ENCODE measurements at regions not wholly inside any gene's neighbourhood (a gene's known extent, or its start where the extent isn't known, plus 50 kb on each side); places are given as distances from the start of the nearest gene placed in this dataset.

DNA sequence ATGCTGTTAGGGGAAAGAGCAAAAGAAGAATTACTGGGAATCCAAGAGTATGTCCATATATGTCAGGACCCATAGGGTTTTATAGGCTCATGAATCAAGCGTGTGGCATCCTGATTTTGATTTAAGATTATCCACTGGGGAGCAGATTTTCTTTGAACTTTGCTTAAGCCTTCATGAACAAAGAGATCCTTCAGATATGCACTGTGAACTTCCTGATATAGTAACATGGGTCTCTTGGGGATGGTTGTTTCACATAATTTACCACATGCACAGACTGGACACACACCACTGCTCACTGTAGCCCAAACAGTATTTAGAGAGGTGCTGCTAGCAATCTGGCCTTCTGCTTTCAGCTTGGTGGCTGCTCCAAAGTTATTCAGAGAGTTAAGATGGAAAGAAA lies 200.9 kb upstream of the ZPLD1 start:
- DNase-seq (ENCODE audit: low read depth): no peak

GRCh38 chr3:102235679-102236078 lies 199.1 kb upstream of the ZPLD1 start:
- DNase-seq (ENCODE audit: low read depth): peak; percentile 22

GRCh38 chr3:102237181-102237580 lies 197.6 kb upstream of the ZPLD1 start:
- DNase-seq (ENCODE audit: low read depth): no peak

DNA sequence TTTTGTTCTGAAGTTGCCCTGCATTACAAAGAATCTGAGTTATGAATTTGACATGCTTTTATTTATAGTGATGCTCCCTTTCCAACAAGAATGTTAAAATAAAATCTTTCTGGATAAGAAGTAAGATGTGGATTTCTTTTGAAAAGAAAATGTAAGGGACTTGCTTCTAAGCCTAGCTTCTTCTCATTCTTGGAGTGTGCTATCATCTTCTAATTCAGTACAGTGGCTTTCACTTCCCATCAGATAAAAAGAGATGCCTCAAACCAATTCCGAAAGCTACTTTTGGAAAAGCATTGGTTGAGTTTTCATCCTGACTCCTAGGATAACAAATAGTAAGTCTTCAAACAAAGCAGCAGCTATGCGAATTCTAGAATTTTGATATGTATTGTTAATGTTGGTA lies 197.0 kb upstream of the ZPLD1 start:
- DNase-seq (ENCODE audit: low read depth): no peak

GRCh38 chr3:102238362-102238761 lies 196.5 kb upstream of the ZPLD1 start:
- no peak for DNase-seq (ENCODE audit: low read depth)

- DNase-seq (ENCODE audit: low read depth): no peak
These were observed 194.1 kb upstream of the ZPLD1 start for GRCh38 chr3:102240720-102241119.

- DNase-seq (ENCODE audit: low read depth): no peak
These were observed 185.7 kb upstream of the ZPLD1 start for GRCh38 chr3:102248981-102249705.

DNA sequence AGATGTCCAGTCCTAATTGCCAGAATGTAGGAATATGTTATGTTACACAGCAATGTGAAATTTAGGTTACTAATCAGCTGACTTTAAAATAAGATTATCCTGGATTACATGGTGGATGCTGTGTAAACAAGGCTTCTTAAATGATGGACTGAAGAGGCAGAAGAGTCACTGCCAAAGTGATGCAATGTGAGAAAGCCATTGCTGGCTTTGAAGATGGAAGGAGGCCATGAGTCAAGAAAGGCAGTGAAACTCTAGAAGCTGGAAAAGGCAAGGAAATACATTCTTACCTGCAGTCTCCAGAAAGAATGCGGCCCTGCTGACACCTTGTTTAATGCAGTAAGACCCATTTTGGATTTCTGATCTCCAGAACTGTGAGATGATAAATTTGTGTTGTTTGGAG lies 179.1 kb upstream of the ZPLD1 start:
- no peak for DNase-seq (ENCODE audit: low read depth)

GRCh38 chr3:102258666-102259227 lies 176.1 kb upstream of the ZPLD1 start:
- no peak for DNase-seq (ENCODE audit: low read depth)

DNA sequence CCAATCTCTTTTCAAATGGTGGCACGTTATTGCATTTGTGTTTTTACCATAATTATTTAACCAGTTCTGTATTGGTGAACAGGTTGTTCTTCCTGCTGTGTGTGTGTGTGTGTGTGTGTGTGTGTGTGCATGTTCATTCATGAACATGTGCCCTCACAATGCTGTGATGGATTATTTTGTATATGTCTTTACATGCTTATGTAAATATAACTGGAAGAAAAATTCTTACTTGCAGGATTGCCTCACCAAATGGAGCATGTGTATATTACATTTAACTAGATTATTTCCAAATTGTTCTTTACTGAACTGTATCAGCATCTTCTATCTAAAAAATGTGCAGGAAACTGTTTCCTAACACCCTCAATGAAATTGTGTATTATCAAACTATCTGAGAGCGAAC lies 175.2 kb upstream of the ZPLD1 start:
- DNase-seq (ENCODE audit: low read depth): no peak

DNA sequence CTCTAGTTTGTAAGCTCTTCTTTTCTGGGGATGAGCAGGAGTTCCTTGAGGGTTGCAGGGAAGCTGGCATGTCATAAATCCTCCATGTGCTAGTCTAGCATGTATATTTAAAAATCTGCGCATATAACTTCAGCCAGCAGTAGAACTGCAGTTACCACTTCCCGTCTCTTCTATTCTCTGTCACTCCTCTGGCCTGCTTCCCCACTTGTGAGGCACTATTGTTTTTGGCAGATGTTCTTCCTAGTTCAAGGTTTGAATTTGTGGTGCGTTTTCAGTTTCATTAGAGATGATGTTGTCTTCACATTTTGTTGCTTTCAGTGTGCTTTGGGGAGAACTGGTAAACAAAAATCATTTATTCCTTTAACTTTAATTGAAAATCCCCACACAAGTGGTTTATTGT lies 169.1 kb upstream of the ZPLD1 start:
- DNase-seq (ENCODE audit: low read depth): no peak

GRCh38 chr3:102269406-102269805 lies 165.4 kb upstream of the ZPLD1 start:
- no peak for DNase-seq (ENCODE audit: low read depth)

DNA sequence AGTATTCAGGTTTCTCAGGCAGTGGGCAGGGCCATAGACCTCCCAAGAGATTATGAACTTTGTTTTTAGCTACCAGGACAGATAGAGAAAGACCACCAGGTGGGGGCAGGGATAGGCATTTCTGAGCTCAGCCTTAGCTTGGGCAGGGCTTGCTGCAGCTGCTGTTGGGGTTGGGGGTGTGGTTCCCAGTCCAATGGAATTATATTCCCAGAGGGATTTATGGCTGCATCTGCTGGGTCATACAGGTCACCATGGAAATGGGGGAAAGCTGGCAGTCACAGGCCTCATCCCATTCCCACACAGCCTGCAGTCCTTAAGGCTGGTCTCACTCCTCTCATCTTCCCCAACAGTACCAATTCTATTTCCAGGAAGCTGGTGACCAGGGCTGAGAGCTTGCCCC lies 144.6 kb upstream of the ZPLD1 start:
- no peak for DNase-seq (ENCODE audit: low read depth)

GRCh38 chr3:102295756-102296155 lies 139.1 kb upstream of the ZPLD1 start:
- DNase-seq (ENCODE audit: low read depth): no peak

GRCh38 chr3:102297072-102297658 lies 137.7 kb upstream of the ZPLD1 start:
- no peak for DNase-seq (ENCODE audit: low read depth)

DNA sequence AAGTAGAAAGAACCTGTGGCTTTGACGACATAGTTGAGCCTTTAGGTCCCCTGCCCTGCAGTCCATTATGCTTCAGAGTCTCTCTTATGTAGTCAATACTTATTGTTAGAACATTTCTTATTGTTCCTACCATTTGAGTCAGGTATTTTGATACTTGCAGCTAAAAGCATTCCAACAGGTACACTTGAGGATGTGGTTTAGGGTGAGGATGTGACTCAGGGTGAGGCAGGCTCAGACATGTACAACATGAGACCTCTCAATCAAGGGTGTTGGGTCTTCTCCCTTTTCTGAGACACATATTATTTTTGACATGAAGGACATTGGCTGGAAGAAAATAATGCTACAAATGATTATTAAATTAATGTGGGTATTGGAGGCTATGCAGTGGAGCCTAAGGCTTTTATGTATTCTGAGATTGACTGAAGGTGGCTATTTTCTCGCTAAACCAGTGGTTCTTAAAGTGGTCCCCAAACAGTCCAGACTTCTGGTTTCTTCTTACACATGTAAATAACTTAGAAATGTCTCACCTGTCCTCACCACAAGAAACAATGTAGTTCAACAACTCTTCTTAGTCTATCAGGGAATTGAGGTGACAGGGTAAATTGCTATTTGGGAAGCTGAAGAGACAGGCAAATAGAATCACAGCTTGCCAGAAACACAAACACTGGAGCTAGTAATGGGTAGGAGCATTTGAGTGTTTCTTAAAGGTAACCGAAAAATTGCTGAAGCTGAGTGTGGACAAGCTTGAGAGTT lies 135.5 kb upstream of the ZPLD1 start:
- no peak for DNase-seq (ENCODE audit: low read depth)

DNA sequence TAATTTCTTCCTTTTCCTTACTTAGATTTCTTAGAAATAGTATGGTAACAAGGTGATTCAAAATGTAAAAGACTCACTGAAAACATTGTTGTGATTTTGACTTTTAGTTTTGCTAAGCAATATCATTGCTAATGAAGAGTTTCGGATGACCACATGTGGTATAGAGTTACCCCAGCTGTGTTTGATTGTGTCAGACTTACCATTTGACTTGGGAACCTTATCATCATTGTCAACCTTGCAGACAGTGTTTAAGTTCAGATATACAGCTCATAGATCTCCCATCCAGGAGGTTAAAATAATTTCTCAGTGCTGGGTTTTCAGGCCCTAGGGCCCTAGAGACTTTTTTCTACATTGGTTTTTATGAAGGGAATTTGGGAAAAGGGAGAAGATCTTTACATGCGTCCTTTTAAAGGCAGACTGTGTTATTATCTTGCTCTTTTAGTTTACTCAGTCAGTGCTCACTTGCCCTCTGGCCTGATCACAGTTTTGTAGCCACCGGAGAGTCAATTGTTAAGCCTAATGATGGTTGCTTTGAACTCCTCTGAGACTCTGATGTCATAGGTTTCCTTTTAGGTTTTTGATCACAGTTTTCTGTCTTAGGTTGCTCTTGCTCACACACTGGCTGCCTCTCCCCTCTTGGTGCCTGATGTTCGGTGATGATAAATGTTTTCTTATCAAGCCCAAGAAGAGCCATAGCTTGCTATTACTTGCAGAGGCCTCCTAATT lies 133.5 kb upstream of the ZPLD1 start:
- no peak for DNase-seq (ENCODE audit: low read depth)

- no peak for DNase-seq (ENCODE audit: low read depth)
These were observed 132.8 kb upstream of the ZPLD1 start for GRCh38 chr3:102302020-102302419.

- DNase-seq (ENCODE audit: low read depth): no peak
These were observed 130.3 kb upstream of the ZPLD1 start for GRCh38 chr3:102304550-102304949.

GRCh38 chr3:102307442-102307841 lies 127.4 kb upstream of the ZPLD1 start:
- no peak for DNase-seq (ENCODE audit: low read depth)

DNA sequence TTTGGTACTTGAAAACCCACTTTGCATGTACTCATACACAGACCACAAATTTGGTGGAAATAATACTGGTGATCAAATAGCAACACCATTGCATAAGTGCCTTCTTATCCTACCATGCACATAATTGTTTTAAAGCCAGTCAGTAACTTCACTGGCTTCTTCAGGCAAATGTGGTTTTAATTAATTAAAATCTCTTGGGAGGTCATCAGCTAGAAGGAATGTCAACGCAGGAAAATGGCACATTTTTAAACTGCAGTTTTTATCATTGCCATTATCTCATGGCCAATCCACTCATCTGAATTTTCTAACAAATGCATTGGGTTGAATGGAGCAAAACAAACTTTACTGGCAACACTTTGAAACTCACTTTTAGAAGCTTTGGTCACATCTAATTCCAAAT lies 105.7 kb upstream of the ZPLD1 start:
- no peak for DNase-seq (ENCODE audit: low read depth)

GRCh38 chr3:102329561-102329960 lies 105.3 kb upstream of the ZPLD1 start:
- no peak for DNase-seq (ENCODE audit: low read depth)

Measured in fibroblast of the conjunctiva (primary cell).